EH (cell line): ENCODE measurements at regions not wholly inside any gene's neighbourhood (a gene's known extent, or its start where the extent isn't known, plus 50 kb on each side); places are given as distances from the start of the nearest gene placed in this dataset.
"Not testable (repeated sequence)": the region's sequence is repeated elsewhere in the genome, so short reads cannot be mapped to it uniquely, and the experiment has no call there.

ENCODE experiments used
- DNase-seq: peaks from one replicate; pipeline ENCODE4 v3.0.0-alpha.2; 2015; ENCODE audit warnings: low read depth

DNA sequence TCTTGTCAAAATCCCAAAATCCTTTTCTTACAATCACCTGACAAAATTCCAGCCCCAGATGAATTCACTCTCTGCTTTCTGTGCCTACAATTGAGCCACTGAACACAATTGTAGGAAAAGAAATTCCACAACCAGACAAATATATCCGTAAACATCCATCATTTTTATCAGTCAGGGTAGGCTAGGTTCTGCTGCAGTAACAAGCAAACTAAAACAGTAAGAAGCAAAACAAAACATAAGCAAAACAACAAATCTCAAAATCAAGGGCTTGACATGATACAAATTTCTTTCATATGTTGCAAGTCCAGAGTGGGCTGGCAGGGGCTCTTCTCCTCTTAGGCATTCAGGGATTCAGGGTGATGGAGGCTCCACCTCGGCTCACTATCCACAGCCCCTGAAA is 114.2 kb upstream of the MAN2A1 start:
- DNase-seq = no peak

DNA sequence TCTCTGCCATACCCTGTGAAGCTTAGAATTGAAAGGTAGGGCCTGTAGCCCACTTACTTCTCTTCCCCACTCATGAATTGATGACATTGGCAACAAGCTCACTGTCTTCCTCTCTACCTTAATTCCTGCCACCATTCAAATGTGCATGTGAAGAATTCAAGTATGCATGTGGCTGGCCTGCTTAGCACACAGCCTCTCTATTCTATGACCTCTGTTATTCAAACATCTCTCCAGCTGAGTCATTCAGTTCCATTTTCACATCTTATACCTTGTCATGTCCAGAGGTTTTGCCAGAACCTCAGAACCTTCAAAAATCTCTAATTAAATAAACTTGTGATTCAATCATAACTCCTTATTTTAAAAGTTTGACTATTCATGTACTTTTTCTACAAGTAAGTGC is 114.7 kb upstream of the MAN2A1 start:
- no peak for DNase-seq

DNA sequence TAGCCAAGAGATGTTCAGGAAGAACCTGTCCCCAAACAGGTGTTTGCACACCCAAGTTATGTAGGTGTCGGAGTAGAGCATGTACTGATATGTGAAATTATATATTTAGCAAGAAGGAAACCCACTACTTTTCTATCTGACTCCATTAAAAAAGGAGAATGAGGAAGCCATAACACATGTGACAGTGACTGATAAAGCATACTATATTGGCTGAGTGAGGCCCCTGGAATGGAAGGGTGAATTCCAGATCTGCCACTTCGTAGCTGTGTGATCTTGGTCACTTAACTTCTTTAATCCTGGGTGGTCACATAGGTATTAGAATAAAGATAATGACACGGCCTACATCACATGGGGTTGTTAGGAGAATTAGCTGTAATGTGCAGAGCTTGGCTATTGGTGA is 116.0 kb upstream of the MAN2A1 start:
- no peak for DNase-seq

DNA sequence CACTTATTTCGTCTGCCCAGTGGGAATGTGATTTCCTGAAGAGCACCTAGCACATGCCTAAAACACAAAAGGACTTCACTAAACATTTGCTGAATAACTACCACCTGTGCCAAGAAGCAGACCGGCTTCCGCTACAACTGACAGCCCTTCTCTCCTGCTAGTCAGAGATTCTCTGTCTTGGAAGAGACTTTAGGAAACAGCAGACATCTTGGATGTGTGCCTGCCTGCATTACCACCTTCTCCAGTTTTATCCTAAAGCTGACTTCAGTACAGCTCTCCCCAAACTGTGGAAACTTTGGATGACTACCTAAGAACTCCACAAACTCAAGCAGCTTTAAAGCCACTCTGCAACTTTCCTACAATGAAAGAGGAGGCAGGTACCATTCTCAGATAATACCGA is 116.5 kb upstream of the MAN2A1 start:
- DNase-seq = no peak

DNA sequence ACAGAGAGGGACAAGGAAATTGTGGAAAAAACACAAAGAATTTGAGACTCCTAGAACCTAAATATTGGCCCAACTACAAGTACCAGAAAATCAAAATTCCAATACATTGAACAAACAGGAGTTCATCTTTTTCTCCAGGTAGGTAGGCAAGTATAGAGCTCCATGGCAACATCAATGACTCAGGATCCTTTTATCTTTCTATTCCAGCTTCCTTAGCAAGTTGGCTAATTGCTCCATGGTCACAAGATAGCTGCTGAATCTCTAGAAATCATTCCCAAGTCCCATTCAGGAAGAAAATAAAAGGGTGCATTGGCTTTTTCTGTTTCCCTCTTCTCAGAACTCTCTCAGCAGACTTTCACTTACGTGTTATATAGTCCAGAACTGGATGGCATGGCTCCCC is 117.9 kb upstream of the MAN2A1 start:
- no peak for DNase-seq

DNA sequence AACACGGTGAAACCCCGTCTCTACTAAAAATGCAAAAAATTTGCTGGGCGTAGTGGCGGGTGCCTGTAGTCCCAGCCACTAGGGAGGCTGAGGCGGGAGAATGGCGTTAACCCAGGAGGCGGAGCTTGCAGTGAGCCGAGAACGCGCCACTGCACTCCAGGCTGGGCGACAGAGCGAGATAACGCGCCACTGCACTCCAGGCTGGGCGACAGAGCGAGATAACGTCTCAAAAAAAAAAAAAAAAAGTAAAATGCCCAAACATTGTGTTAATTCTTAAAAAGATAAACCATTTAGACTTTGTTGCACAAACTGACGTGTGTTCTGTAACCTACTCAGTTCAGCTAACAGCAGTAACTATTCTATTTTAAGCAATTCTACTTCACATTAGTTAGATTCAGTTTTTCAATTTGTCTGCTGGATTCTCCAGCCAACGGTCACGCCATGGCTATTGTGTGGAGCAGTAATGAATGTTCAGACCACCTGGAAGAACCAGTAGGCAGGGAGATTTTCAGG is 119.3 kb upstream of the MAN2A1 start:
- DNase-seq = no peak

DNA sequence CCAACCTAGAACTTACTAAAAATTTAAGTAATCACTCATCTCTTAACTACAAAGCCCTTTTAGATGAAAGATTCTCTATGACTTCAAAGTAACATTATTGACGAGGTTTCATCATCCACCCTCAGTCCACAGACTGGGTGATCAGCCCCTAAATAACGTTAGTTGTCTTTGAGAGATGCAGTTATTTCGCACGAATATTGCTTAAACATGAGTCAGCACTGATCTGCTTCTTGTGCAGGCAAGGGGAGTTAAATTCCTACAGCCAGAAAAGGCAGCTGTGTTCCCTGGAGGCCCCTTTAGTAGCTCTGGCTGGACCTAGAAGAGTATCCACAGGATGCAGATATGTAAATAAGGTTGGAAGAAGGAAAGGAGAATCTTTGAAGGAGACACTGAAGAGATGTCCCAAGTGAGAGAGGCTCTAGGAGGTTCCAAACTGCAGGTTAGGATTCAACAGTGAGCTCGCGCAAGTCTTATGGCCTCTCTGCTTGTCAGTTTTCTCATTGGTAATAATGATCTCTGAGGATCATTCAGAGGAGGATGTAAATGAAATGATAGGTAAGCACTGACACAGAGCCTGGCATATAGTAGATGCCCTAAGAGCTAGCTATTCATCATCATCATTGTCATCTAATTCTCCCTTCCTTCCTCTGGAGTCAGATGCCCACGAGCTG is 122.2 kb upstream of the MAN2A1 start:
- DNase-seq = peak; percentile 4

DNA sequence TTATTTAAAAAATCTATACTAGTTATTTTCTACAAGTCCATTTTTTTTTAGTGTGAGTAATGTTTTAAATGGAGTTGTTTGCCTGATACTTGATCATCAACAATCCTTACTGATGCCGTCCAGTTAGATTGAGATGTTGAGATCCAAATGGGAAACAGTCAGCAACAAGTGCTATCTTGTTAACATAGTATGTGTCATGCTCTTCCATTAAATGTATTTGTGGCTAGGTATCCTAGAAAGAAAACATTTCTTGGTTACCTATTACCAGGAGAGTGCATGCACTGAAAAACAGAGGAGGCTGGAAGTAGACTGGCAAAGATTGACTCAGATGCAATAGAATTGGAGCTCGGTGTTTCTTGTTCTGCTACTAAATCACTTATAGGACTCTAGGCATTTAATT is 123.4 kb upstream of the MAN2A1 start:
- DNase-seq = no peak

DNA sequence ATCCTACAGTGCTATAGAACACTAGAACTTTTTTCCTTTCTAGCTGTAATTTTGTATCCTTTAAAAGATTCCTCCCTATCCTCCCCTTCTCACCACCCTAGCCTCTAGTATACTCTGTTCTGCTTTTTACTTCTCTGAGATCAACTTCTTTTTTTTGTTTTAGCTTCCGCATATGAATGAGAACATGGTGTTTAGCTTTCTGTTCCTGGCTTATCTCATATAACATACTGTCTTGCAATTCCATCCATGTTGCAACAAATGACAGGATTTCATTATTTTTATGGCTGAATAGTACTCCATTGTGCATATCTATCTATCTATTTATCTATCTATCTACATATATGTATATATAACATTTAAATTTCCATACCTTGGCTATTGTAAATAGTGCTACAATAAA is 126.0 kb upstream of the MAN2A1 start:
- DNase-seq = no peak

DNA sequence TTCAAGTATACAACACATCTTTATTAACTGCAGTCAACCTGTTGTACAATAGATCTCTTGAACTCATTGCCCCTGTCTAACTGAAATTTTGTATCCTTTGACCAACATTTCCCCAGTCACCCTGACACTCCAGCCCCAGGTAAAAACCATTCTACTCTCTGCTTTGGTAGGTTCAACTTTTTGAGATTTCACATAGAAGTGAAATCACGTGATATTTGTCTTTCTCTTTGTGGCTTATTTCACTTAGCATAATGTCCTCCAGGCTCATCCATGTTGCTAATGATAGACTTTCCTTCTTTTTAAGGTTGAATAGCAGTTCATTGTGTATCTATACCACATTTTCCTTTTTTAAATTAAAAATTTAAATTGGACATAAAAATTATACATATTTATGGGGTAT is 126.5 kb upstream of the MAN2A1 start:
- no peak for DNase-seq

DNA sequence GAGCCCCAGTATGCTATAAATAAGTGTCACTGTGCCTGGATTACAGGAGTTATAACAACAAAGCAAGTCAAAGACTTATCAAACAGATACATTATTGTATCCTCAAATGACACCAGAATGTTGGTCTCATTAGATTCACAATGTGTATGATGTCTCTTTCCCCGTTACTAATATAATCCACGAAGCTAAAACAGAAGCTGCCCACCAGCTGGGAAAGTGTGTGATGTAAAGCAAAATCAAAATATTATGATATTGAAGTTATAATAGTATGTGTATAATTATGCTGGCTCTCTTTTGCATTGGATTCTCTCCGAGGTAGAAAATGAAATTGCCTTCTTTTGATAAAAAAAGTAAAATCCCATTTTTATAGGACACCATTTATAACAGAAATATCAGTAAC is 127.3 kb upstream of the MAN2A1 start:
- no peak for DNase-seq

DNA sequence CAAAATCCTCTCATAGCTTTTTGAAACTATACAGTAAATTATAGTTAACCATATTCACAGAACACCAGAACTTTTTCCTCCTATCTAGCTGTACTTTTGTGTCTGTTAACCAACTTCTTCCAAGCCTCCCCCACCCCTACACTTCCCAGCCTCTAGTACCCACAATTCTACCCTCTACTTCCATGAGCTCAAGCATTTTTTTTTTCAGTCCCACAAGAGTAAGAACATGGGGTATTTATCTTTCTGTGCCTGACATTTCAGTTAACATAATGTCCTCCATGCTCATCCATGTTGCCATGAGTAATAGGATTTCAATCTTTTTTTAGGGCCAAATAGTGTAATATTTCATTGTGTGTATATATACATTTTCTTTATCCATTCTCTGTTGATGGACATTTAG is 128.3 kb upstream of the MAN2A1 start:
- no peak for DNase-seq

DNA sequence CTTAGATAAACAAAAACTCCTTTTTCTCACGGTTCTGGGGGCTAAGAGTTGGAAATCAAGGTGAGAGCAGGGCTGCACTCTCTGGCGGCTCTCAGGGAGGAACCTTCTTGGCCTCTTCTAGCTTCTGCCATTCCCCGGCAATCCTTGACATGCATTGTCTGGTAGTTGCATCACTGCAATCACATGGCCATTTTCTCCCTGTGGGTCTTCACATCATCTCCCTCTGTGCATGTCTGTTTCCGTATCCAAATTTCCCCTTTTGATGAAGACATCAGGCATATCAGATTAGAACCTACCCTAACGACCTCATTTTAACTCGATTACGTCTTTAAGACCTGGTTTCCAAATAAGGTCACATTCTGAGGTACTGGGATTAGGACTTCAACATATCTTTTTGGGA is 129.2 kb upstream of the MAN2A1 start:
- DNase-seq = no peak

DNA sequence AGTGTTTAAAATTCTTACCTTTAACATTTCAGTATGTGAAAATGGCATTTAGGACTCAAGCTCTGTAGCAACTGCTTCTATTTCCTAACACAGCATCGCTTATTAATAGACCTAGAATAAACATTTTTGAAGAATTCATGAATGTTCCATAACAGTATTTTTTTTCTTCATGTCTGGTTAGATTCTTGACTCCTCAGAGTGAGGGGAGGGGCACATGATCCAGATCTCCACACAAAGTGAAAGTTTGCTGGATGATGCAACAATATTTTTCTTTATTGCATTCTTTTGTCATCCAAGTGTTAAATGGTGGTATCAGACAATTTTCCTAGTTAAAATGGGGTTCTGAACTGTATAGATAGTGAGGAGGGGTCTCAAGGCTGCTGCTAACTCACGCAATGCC is 130.8 kb upstream of the MAN2A1 start:
- DNase-seq = no peak

DNA sequence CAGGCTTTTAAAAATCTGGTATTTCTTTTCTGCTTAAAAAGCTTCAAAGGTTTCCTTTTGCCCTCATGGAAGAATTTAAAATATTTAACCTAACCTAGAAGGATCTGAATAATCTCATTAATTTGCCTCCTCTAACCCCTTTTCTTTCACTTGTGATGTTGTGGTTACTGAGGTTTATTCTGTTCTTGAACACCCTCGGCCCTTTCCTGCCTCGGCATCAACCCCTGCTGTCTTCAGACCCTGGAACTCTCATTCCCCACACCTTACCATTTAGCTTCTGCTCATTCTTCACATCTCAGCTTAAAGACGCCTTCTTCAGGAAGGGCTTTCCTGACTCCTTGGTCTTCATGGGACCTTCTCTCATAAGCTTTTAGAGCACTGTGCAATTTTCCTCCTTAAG is 131.4 kb upstream of the MAN2A1 start:
- no peak for DNase-seq

DNA sequence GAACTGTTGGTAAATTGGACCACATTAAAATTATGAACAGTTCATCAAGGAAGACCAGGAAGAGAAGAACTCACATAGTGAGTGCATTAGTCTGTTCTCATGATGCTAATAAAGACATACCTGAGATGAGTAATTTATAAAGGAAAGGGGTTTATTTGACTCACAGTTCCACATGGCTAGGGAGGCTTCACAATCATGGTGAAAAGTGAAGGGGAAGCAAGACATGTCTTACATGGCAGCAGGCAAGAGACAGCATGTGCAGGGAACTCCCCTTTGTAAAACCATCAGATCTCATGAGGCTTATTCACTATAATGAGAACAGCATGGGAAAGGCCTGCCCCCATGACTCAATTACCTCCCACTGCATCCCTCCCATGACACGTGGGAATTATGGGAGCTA is 135.9 kb upstream of the MAN2A1 start:
- no peak for DNase-seq

DNA sequence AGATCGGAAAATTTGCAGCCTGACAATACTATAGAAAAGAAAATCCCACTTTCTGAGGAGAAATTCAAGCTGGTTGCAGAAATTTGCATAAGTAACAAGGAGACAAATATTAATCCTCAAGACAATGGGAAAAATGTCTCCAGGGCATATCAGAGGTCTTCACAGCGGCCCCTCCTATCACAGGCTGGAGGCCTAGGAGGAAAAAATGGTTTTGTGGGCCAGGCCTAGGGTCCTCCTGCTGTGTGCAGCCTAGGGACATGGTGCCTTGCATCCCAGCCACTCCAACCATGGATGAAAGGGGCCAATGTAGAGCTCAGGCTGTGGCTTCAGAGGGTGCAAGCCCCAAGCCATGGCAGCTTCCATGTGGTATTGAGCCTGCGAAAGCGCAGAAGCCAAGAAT is 138.5 kb upstream of the MAN2A1 start:
- DNase-seq = not testable (repeated sequence)

DNA sequence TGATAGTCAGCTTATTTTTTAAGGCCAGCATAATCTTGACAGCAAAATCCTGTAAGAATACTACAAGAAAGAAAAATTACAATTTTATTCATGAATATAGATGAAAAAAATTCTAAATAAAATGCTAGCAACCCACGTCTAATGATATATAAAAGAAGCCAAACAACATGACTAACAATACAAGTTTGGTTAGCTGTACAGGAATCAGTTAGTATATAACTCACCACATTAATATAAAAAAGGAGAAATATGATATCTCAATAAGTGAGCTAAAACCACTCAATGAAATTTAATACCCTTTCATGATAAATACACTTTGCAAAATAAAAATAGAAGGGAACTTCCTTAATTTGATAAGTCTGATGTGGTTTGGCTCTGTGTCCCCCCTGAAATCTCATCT is 139.7 kb upstream of the MAN2A1 start:
- DNase-seq = no peak

DNA sequence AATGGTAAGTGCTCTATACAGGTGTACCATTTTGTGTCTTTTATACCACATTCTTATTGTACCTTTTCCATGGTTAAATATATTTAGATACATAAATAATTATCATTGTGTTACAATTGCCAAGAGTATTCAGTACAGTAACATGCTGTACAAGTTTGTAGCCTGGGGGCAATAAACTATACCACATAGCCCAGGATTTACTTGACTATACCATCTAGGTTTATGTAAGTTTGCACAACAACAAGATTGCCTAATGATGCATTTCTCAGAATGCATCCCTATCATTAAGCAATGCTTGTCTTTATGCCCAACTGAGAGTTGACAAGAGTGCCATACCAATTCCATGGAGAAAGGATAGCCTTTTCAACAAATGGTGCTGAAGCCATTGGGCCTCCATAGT is 136.7 kb upstream of the PJA2 start:
- no peak for DNase-seq

DNA sequence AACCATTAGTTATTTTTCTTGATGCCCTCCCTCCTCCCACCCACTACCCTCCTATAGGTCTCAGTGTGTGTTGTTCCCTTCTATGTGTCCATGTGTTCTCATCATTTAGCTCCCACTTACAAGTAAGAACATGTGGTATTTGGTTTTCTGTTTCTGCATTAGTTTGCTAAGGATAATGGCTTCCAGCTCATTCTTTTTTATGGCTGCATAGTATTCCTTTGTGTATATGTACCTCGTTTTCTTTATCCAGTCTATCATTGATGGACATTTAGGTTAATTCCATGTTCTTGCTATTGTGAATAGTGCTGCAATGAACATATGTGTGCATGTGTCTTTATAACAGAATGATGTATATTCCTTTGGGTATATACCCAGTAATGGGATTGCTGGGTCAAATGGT is 135.1 kb upstream of the PJA2 start:
- not testable (repeated sequence) for DNase-seq

DNA sequence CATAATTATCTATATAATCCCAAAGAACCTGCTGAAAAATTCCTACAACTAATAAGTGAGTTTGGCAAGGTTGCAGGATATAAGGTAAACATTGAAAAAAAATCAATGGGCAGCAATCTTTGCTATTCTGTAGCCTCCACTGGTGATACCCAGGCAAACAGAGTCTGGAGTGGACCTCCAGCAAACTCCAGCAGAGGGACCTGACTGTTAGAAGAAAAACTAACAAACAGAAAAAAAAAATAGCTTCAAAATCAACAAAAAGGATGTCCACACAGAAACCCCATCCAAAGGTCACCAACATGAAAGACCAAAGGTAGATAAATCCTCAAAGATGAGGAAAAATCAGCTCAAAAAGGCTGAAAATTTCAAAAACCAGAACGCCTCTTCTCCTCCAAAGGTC is 128.9 kb upstream of the PJA2 start:
- DNase-seq = not testable (repeated sequence)

DNA sequence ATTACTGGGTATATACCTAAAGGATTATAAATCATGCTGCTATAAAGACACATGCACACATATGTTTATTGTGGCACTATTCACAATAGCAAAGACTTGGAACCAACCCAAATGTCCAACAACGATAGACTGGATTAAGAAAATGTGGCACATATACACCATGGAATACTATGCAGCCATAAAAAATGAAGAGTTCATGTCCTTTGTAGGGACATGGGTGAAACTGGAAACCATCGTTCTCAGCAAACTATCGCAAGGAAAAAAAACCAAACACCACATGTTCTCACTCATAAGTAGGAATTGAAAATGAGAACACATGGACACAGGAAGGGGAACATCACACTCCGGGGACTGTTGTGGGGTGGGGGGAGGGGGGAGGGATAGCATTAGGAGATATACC is 125.3 kb upstream of the PJA2 start:
- DNase-seq = not testable (repeated sequence)

DNA sequence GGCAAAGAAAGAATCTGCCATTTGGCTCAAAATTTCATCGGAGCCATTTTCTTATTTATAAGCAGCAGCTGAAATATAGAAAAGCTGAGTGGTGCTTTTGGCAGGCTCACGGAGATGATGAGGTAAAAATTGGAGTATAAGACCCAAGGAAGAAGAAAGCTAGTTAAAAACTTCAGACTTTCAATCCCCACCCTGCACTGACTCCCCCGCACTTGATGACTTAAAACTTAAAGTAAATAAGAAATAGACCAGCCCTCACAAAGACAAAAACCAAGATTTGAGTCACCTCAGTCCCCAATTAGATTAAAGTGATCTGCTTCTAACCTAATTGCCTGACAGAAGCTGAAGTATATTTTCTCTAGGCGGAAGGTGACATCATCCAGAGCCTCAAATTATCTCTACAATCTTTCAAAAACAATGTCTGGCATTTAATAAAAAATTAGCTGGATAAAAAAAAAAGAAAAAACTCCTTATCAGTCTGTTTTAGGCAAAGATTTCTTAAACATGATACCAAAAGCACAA is 124.0 kb upstream of the PJA2 start:
- DNase-seq = peak; percentile 36

DNA sequence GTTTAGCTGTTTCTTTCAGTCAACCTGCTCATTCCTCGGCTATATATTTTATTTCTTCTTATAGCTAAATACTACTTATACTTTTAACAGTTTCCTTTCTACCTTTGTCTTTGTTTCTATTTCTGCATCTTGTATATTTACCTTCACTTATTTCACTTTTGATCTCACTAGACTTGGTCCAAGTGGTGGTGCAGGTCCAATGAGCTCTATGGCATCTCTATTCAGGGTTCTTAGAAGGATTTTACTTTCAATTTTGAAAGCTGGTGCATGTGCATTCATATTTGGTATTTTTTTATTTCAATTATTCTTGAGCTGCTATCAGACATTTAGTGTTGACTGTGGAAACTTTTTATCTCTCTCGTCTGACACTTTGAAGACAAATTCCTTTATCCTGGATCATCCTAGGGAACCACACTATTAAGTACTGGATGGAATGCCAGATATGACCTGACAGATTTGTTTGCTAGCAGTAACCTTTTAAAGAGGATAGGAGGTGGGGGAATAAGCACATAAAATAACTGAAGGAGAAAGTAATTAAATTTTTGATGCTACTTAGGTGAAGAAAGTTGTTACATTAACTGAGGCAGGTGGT is 123.1 kb upstream of the PJA2 start:
- peak; percentile 22 for DNase-seq
